ENCODE measurements at regions not wholly inside any gene's neighbourhood (a gene's known extent, or its start where the extent isn't known, plus 50 kb on each side); places are given as distances from the start of the nearest gene placed in this dataset.

DNA sequence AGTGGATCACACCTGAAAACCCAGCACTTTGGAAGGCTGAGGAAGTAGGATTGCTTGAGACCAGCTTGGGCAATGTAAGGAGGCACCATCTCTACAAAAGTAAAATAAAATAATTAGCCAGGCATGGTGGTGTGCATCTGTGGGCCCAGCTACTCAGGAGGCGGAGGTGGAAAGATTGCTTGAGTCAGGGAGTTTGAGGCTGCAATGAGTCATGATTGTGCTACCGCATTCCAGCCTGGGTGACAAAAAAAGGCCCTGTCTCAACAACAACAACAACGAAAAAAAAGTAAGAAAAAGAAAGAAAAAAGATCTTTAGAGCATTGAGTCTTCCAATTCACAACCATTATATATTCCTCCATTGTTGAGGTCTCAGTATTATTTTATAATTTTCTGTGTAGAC, 192.4 kb upstream of the DPH6 start:
- H3K27me3 ChIP-seq (ENCODE audit: control insufficient read depth, insufficient read depth, low read length) = no peaks in the 10 kb centered on the region
- no peaks in the 10 kb centered on the region for H3K36me3 ChIP-seq (ENCODE audit: control insufficient read depth, insufficient read depth, low read length)
- H3K4me3 ChIP-seq (ENCODE audit: low read depth, low read length) = no peak overlapping the region
- DNase-seq (ENCODE audit: low read depth) (peak; percentile 83), FAIRE-seq (no peak)
- TF ChIP-seq, protein P1, sequence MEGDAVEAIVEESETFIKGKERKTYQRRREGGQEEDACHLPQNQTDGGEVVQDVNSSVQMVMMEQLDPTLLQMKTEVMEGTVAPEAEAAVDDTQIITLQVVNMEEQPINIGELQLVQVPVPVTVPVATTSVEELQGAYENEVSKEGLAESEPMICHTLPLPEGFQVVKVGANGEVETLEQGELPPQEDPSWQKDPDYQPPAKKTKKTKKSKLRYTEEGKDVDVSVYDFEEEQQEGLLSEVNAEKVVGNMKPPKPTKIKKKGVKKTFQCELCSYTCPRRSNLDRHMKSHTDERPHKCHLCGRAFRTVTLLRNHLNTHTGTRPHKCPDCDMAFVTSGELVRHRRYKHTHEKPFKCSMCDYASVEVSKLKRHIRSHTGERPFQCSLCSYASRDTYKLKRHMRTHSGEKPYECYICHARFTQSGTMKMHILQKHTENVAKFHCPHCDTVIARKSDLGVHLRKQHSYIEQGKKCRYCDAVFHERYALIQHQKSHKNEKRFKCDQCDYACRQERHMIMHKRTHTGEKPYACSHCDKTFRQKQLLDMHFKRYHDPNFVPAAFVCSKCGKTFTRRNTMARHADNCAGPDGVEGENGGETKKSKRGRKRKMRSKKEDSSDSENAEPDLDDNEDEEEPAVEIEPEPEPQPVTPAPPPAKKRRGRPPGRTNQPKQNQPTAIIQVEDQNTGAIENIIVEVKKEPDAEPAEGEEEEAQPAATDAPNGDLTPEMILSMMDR (IDR thresholded peaks at IDR 0.05; ENCODE audit: insufficient read depth, low read length, severe bottlenecking) = no peak

GRCh38 chr15:35740761-35741160, 194.8 kb upstream of the DPH6 start:
- Histone ChIP-seq H3K36me3 (ENCODE audit: control insufficient read depth, insufficient read depth, low read length) (no peaks in the 10 kb centered on the region), H3K27me3 (ENCODE audit: control insufficient read depth, insufficient read depth, low read length) (no peaks in the 10 kb centered on the region), H3K4me3 (ENCODE audit: low read depth, low read length) (no peak overlapping the region)
- TF ChIP-seq, protein P1 (IDR thresholded peaks at IDR 0.05; ENCODE audit: insufficient read depth, low read length, severe bottlenecking) = no peak
- FAIRE-seq (no peak), DNase-seq (ENCODE audit: low read depth) (no peak)

DNA sequence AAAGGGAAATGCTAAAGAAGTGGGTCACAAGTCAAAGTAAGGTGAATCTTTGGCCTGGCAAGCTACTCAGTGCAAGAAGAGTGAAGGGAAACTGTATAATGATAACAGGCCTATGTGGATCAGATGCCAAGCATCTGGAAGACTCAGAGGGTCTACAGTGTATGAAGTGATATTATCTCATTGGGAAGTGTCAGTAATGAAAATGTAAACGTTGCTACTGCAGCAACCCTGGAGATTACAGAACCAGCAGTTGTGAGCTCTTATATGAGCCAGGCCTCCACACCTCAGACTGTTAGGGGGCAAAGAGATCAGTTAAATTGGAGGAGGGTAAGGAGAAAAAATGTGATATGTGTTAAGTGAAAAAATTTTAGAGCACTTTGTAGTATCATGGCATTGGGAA, 195.4 kb upstream of the DPH6 start:
- TF ChIP-seq, protein P1 (IDR thresholded peaks at IDR 0.05; ENCODE audit: insufficient read depth, low read length, severe bottlenecking) = no peak
- Histone ChIP-seq H3K36me3 (ENCODE audit: control insufficient read depth, insufficient read depth, low read length) (no peaks in the 10 kb centered on the region), H3K27me3 (ENCODE audit: control insufficient read depth, insufficient read depth, low read length) (no peaks in the 10 kb centered on the region), H3K4me3 (ENCODE audit: low read depth, low read length) (no peak overlapping the region)
- FAIRE-seq (no peak), DNase-seq (ENCODE audit: low read depth) (no peak)

- Histone ChIP-seq H3K4me3 (ENCODE audit: low read depth, low read length) (no peak overlapping the region), H3K36me3 (ENCODE audit: control insufficient read depth, insufficient read depth, low read length) (no peaks in the 10 kb centered on the region), H3K27me3 (ENCODE audit: control insufficient read depth, insufficient read depth, low read length) (no peaks in the 10 kb centered on the region)
- no peak for FAIRE-seq
- TF ChIP-seq, protein P1 (IDR thresholded peaks at IDR 0.05; ENCODE audit: insufficient read depth, low read length, severe bottlenecking) = no peak
- peak; percentile 26 for DNase-seq (ENCODE audit: low read depth)
These were observed 195.9 kb upstream of the DPH6 start for GRCh38 chr15:35741881-35742280.

DNA sequence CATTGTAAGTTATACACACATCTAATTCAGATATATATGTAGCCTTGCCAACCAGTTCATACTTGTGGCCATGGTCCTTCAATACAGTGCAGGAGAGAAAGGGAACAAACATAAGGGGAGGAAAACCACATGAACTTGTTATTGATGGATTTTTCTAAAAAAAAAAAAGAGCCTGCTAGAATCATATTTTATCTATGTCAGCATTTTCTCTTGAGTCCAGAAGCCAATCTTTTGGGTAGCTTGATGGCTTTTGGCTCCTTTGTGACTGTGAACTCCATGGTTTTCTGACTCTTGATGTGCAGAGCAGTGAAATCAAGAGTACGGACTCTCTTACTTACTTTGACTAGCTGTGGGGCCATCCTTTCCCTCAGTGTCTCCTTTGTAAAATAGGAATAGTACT, 197.4 kb upstream of the DPH6 start:
- no peak for DNase-seq (ENCODE audit: low read depth)
- no peak for FAIRE-seq
- Histone ChIP-seq H3K4me3 (ENCODE audit: low read depth, low read length) (no peak overlapping the region), H3K36me3 (ENCODE audit: control insufficient read depth, insufficient read depth, low read length) (no peaks in the 10 kb centered on the region), H3K27me3 (ENCODE audit: control insufficient read depth, insufficient read depth, low read length) (no peaks in the 10 kb centered on the region)
- TF ChIP-seq, protein P1 (IDR thresholded peaks at IDR 0.05; ENCODE audit: insufficient read depth, low read length, severe bottlenecking) = no peak

GRCh38 chr15:35746121-35746520, 200.2 kb upstream of the DPH6 start:
- Histone ChIP-seq H3K27me3 (ENCODE audit: control insufficient read depth, insufficient read depth, low read length) (no peaks in the 10 kb centered on the region), H3K36me3 (ENCODE audit: control insufficient read depth, insufficient read depth, low read length) (no peaks in the 10 kb centered on the region), H3K4me3 (ENCODE audit: low read depth, low read length) (no peak overlapping the region)
- FAIRE-seq = peak; percentile 75
- TF ChIP-seq, protein P1 (IDR thresholded peaks at IDR 0.05; ENCODE audit: insufficient read depth, low read length, severe bottlenecking) = no peak
- DNase-seq (ENCODE audit: low read depth) = peak; percentile 62
